ENCODE measurements at regions not wholly inside any gene's neighbourhood (a gene's known extent, or its start where the extent isn't known, plus 50 kb on each side); places are given as distances from the start of the nearest gene placed in this dataset.
"Not testable (repeated sequence)": the region's sequence is repeated elsewhere in the genome, so short reads cannot be mapped to it uniquely, and the experiment has no call there.

GRCh38 chr4:159410076-159410777 lies 307.3 kb downstream of the RAPGEF2 start:
- DNase-seq = no peak

DNA sequence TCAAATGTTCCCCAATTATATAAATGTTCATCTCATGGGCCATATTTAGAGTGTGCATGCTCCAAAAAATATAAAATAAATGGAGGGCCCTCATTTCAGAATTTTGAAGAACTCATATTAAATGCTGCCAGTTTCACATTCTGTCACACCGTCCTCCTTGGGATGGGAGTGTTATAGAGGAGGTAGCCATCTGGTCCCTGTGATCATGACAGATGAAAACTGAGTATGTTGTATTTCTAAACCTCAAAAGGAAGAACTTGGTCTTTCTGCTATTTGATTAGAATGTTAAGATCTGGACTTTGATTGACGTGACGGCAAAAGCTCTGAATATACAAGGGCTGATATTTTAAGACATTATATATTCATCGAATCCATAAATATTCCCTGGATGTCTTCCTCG lies 308.0 kb downstream of the RAPGEF2 start:
- DNase-seq = no peak

GRCh38 chr4:159413306-159413943 lies 310.5 kb downstream of the RAPGEF2 start:
- no peak for DNase-seq

DNA sequence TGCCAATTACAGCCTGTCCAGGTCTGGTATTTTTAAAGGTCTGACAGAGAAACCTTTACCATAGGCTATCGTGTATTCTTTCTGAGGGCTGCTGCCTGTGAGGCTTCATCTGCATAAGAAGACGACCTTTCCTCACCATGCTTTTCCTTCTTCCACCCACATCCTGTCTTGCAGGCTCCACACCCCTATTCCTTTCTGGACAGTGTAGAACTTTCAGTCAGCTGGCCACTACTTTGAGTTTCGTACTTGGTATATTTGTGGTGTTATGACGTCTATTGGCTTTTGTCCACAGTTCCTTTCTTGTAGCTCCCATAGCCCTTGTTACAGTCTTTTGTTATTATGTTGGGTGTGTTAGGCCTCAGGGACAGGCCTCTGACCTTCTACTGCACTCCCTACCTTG lies 311.4 kb downstream of the RAPGEF2 start:
- DNase-seq = no peak

DNA sequence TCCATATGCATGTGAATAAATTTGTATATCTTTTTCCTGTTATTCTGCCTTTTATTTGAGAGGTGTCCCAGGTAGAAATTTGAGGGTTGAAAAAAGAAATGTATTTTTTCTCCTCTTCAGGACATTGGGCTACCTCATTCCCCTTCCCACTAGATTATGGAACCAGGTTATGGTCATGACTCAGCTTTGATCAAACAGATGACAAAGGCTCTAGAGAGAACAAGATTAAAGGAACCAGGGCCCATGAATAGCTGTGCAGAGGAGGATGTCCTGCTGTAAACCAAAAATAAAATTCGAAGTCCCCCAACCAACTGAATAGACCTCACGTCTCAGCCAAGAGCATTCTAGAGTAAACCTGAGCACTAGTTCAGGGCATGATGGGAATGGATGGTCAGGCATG lies 313.2 kb downstream of the RAPGEF2 start:
- no peak for DNase-seq

DNA sequence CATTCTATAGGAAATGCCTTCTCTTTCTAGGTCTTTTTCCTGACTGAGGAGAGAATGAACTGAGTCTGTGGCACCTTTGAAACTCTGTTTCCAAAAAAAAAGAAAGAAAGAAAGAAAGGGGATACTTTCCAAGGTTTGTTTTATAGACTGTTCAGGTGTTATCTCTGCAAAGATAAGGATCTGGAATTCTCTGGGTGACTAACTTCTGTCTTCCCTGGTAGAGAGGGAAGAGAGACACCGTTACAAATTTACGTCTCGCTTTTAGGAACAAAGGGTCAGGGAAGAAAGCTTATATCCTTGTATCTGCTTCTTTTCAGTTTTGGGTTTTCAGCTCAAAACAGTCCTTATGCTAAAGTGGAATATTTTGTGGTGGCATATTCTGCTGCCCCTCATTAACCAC lies 314.1 kb downstream of the RAPGEF2 start:
- no peak for DNase-seq

DNA sequence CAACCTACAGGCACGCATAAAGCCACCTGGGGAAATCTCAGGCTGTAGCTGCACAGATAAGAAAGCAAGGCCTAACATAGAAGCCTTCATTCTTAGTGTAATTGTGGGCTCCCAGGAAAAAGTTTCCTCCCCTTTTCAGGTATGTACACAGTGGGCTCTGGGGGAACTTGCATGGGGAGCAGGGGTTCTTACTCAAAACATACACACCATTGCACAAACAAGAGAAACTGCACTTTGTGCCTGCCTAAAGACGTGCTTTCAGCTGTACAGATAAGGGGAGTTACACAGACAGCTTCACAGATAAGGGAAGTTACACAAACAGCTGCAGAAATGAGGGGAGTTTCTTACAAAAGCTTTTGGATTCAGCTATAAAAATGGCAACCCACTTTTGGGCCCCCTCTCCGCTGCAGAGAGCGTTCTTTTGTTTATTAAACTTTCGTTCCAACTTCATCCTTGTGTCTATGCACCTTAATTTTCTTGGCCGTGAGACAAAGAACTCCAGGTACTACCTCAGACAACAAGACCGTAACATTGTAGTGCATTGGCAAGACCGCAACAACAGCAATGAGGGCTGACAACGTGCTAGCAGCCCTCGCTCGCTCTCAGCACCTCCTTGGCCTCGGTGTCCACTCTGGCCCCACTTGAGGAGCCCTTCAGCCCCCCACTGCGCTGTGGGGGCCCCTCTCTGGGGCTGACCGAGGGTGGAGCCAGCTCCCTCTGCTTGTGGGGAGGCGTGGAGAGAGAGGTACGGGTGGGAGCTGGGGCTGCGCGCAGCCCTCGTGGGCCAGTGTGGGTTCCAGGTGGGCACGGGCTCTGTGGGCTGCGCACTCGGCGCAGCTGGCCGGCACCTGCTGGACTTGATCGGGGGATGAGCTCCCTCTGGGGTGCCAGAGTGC lies 317.5 kb downstream of the RAPGEF2 start:
- DNase-seq = no peak

GRCh38 chr4:159421058-159421419 lies 318.2 kb downstream of the RAPGEF2 start:
- not testable (repeated sequence) for DNase-seq

DNA sequence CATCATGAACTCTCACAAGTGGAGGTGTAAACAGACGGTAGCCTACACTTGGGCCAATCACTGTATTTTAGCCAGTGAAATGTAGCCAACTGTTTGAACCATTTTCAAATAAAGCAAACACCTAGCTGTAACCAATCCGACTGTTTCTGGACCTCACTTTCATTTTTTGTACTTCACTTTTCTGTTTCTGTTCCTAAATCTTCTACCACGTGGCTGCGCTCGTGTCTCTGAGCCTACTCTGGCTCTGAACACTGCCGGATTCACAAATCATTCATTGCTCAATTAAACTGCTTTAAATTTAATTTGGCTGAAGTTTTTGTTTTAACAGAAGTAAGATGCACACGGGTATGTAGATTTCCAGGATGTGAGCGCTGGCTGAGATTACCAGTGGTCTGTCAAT lies 319.1 kb downstream of the RAPGEF2 start:
- DNase-seq = no peak

GRCh38 chr4:159422626-159423025 lies 319.7 kb downstream of the RAPGEF2 start:
- DNase-seq = no peak

GRCh38 chr4:159425737-159426305 lies 322.9 kb downstream of the RAPGEF2 start:
- no peak for DNase-seq

- DNase-seq = no peak
These were observed 325.4 kb downstream of the RAPGEF2 start for GRCh38 chr4:159428293-159428692.

DNA sequence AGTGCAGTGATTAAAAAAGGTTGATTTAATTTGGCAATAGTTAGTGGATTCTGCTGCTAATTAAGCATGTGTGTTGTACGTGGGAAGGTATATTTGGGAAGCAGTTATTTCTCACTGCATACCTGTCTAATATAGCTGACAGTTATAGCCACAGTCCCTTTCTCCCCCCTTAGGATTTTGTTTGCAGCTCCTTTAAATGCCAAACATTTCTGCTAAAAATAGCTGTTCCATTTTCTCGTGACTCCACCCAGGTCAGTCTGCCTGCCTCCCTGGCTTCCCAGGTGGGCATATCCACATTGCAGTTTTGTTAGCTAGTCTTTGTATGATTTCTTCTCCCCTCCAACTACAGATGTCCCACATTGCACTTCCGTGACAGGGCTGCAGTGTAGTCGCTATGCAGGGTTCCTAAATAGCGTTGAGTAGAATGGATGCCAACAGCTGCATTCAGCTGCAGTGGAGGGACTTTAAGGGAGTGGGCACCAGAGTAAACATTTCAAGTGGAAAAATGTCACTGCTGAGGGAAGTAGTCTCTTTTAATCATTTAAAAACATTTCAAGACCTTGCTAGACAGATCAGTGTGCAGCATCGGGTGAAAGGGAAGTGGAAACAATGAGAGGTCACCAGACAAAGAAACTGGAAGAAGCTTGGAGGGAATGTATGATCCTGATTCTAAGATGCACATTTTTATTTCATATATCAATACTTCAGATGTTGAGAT lies 326.3 kb downstream of the RAPGEF2 start:
- DNase-seq = no peak

- DNase-seq = no peak
These were observed 326.8 kb downstream of the RAPGEF2 start for GRCh38 chr4:159429693-159430035.

DNA sequence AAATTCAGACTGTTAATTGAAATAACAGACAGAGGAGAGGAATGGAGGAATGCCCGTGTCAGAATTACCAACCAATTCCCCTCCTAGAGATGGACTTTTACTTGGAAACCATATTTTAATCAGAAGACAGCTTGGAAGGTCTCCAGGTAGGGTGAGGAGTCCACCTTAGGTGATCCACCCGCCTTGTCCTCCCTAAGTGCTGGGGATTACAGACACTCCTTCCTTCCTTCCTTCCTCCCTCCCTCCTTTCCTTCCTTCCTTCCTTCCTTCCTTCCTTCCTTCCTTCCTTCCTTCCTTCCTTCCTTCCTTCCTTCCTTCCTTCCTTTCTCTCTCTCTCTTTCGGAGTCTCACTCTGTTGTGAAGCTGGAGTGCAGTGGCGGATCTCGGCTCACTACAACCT lies 328.0 kb downstream of the RAPGEF2 start:
- DNase-seq = no peak

DNA sequence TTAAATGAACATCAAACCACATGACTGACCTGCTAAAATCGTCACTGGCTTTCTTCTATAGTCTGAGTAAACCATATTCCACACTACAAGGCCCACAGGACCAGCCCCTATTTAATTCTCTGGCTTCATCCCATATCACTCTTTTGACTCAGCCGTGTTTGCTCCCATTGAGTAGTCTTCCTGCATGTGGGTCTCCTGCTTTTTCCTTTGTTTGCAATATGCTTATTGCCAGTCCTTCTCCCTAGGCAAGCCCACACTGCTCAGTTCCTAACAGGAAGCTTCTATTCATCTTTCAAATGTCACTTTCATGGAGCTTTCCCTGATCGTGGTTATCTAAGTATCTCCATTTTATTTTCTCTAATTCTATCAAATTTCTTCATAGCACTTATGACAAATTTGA lies 329.6 kb downstream of the RAPGEF2 start:
- no peak for DNase-seq

DNA sequence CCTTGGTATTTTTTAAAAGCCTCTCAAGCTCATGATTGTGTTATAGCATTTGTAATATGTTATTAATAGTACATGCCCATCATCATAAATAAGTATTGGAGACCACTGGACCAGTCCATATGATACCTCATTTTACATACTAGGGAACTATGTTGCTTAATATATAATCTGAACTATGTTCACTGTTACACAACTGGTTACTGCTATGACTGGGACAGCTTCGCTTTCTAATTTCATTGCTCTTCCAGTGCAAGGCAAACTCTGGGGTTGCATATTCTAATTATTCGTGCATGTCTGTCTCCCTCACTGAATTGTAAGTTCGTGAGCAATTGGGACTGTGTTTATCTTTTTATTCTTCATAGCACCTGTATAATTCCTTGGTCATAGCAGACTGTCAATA lies 330.5 kb downstream of the RAPGEF2 start:
- DNase-seq = no peak

- no peak for DNase-seq
These were observed 331.4 kb downstream of the RAPGEF2 start for GRCh38 chr4:159434114-159434870.

- DNase-seq = no peak
These were observed 332.0 kb downstream of the RAPGEF2 start for GRCh38 chr4:159434871-159435241.

- DNase-seq = no peak
These were observed 332.7 kb downstream of the RAPGEF2 start for GRCh38 chr4:159435561-159436023.

GRCh38 chr4:159443975-159444374 lies 341.1 kb downstream of the RAPGEF2 start:
- DNase-seq = no peak

DNA sequence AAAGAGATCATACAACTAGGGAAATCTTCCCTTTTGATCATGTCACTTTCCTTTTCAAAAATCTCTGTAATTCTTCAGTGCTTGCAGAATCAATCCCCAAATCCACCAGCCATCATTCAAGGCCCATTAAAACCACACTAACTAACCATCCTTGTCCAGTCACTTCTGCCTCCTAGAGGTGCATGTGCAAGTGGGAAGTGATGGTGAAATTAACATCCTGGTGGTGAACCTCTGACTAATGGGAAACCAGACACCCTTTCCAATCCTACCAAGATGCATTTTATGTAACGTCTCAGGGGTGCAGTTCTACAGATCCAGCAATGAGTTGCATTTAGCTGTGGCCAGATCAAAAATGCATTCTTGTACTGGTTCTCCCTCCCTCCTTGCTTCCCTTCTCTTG lies 341.8 kb downstream of the RAPGEF2 start:
- DNase-seq = no peak
